Cerebellar nuclear complex (tissue), 1 donor: ENCODE measurements at regions not wholly inside any gene's neighbourhood (a gene's known extent, or its start where the extent isn't known, plus 50 kb on each side); places are given as distances from the start of the nearest gene placed in this dataset.
"Not testable (repeated sequence)": the region's sequence is repeated elsewhere in the genome, so short reads cannot be mapped to it uniquely, and the experiment has no call there.

ENCODE experiments used
- DNase-seq, 2 experiments: peaks; one replicate each; lab custom pipeline; 2025; lab: John Stamatoyannopoulos, UW

- DNase-seq = no peak
Observed at GRCh38 chr1:96185181-96185580, 536.4 kb upstream of the PTBP2 start.

- DNase-seq = no peak
Observed at GRCh38 chr1:96187020-96187419, 534.6 kb upstream of the PTBP2 start.

- no peak for DNase-seq
Observed at GRCh38 chr1:96191165-96191564, 530.4 kb upstream of the PTBP2 start.

GRCh38 chr1:96206451-96206850 lies 515.1 kb upstream of the PTBP2 start:
- DNase-seq = no peak

GRCh38 chr1:96207936-96208335 lies 513.6 kb upstream of the PTBP2 start:
- no peak for DNase-seq

- DNase-seq = no peak
Observed at GRCh38 chr1:96208428-96208827, 513.2 kb upstream of the PTBP2 start.

GRCh38 chr1:96210054-96210453 lies 511.5 kb upstream of the PTBP2 start:
- DNase-seq = no peak

GRCh38 chr1:96211202-96211601 lies 510.4 kb upstream of the PTBP2 start:
- DNase-seq = no peak

GRCh38 chr1:96214982-96215381 lies 506.6 kb upstream of the PTBP2 start:
- no peak for DNase-seq

GRCh38 chr1:96220651-96221050 lies 500.9 kb upstream of the PTBP2 start:
- no peak for DNase-seq

- DNase-seq = no peak
Observed at GRCh38 chr1:96222701-96223100, 498.9 kb upstream of the PTBP2 start.

GRCh38 chr1:96224229-96224628 lies 497.4 kb upstream of the PTBP2 start:
- not testable (repeated sequence) for DNase-seq

GRCh38 chr1:96233422-96233821 lies 488.2 kb upstream of the PTBP2 start:
- no peak for DNase-seq

- DNase-seq = no peak
Observed at GRCh38 chr1:96234299-96234698, 487.3 kb upstream of the PTBP2 start.

- no peak for DNase-seq
Observed at GRCh38 chr1:96236156-96236739, 485.3 kb upstream of the PTBP2 start.

GRCh38 chr1:96238426-96238825 lies 483.2 kb upstream of the PTBP2 start:
- DNase-seq = no peak

- no peak for DNase-seq
Observed at GRCh38 chr1:96240438-96240837, 481.1 kb upstream of the PTBP2 start.

- DNase-seq = no peak
Observed at GRCh38 chr1:96253246-96254035, 468.1 kb upstream of the PTBP2 start.

GRCh38 chr1:96256130-96256790 lies 465.3 kb upstream of the PTBP2 start:
- DNase-seq = no peak

GRCh38 chr1:96259399-96259798 lies 462.2 kb upstream of the PTBP2 start:
- no peak for DNase-seq

GRCh38 chr1:96281491-96281890 lies 440.1 kb upstream of the PTBP2 start:
- DNase-seq = no peak

- DNase-seq = no peak
Observed at GRCh38 chr1:96290033-96290432, 431.6 kb upstream of the PTBP2 start.

- no peak for DNase-seq
Observed at GRCh38 chr1:96290801-96291200, 430.8 kb upstream of the PTBP2 start.
